ENCODE measurements at regions not wholly inside any gene's neighbourhood (a gene's known extent, or its start where the extent isn't known, plus 50 kb on each side); places are given as distances from the start of the nearest gene placed in this dataset.

GRCh38 chr18:50509012-50509411 lies 50.9 kb upstream of the MAPK4 start:
- H3K9me3 ChIP-seq: no peaks in the 10 kb centered on the region
- H3K27me3 ChIP-seq (ENCODE audit: low read depth): no peaks in the 10 kb centered on the region
- 0 out of 2 replicates have a peak, but pooled peaks cover 2% of the 10 kb centered on the region for H3K4me1 ChIP-seq
- no peak overlapping the region for H3K4me3 ChIP-seq
- DNase-seq (ENCODE audit: low spot score in 2 of 2): no peak
- H3K36me3 ChIP-seq (replicated peaks): no peaks in the 10 kb centered on the region
- in situ Hi-C loops (cut with MboI; ENCODE audit: low sequenced_read_pairs): loop anchor here (10.0 kb wide), 1 partner anchor 276 kb away; no protein-coding TSS in a partner anchor

Measured in HAP-1 (cell line).